Osteoblast (primary cell): ENCODE measurements at regions not wholly inside any gene's neighbourhood (a gene's known extent, or its start where the extent isn't known, plus 50 kb on each side); places are given as distances from the start of the nearest gene placed in this dataset.

ENCODE experiments used
- DNase-seq: peaks from one replicate; pipeline ENCODE4 v3.0.0; 2011; ENCODE audit warnings: low spot score, mixed read lengths; ENCODE audit not compliant: insufficient read length; ENCODE audit errors: missing footprints
- H2AFZ ChIP-seq: 2 replicates; pipeline ENCODE4 v1.6.0; 2011; ENCODE audit warnings: mild to moderate bottlenecking, low read length
- H3K27ac ChIP-seq: 2 replicates; pipeline ENCODE4 v1.5.1; 2011; ENCODE audit warnings: mild to moderate bottlenecking, low read depth, low read length, moderate library complexity
- H3K27me3 ChIP-seq: 2 replicates; pipeline ENCODE4 v1.6.0; 2012; ENCODE audit warnings: mild to moderate bottlenecking, control low read depth, inconsistent platforms, low read length, moderate library complexity; ENCODE audit not compliant: insufficient read depth
- H3K36me3 ChIP-seq: 2 replicates; pipeline ENCODE4 v1.5.1; 2011; ENCODE audit warnings: mild to moderate bottlenecking, low read length, control low read depth, moderate library complexity; ENCODE audit not compliant: insufficient read depth
- H3K4me1 ChIP-seq: 2 replicates; pipeline ENCODE4 v1.5.1; 2011; ENCODE audit warnings: mild to moderate bottlenecking, low read length, control low read depth, moderate library complexity; ENCODE audit not compliant: insufficient read depth
- H3K4me2 ChIP-seq: 2 replicates; pipeline ENCODE4 v1.6.0; 2011; ENCODE audit warnings: mild to moderate bottlenecking, low read length; ENCODE audit not compliant: insufficient read depth
- H3K4me3 ChIP-seq: fragments of 200-600 bp; sonication (generic); 3 replicates; pipeline ENCODE4 v1.5.1; 2012; ENCODE audit warnings: mild to moderate bottlenecking, low read length, inconsistent platforms; ENCODE audit not compliant: insufficient read depth
- H3K79me2 ChIP-seq: 2 replicates; pipeline ENCODE4 v1.6.0; 2012; ENCODE audit warnings: mild to moderate bottlenecking, low read length, control low read depth, inconsistent platforms; ENCODE audit not compliant: insufficient read depth
- H3K9me3 ChIP-seq: 2 replicates; pipeline ENCODE4 v1.5.1; 2011; ENCODE audit warnings: low read depth, low read length, control low read depth
- H4K20me1 ChIP-seq: 2 replicates; pipeline ENCODE4 v1.6.0; 2012; ENCODE audit warnings: mild to moderate bottlenecking, low read length, control low read depth; ENCODE audit not compliant: insufficient read depth
- TF ChIP-seq, protein P1 (sequence below): IDR thresholded peaks from 2 replicates; pipeline ENCODE4 v1.5.1; 2011; ENCODE audit warnings: mild to moderate bottlenecking, low read depth, low read length, moderate library complexity; ENCODE audit errors: extremely low read depth

- no peaks in the 10 kb centered on the region for H3K9me3 ChIP-seq
- H4K20me1 ChIP-seq, result no peaks in the 10 kb centered on the region
- no peaks in the 10 kb centered on the region for H3K4me1 ChIP-seq
- no peaks in the 10 kb centered on the region for H3K79me2 ChIP-seq
- H3K36me3 ChIP-seq, result no peaks in the 10 kb centered on the region
- no peak overlapping the region for H2AFZ ChIP-seq
- H3K27ac ChIP-seq, result no peak overlapping the region
- H3K4me3 ChIP-seq, result no peak overlapping the region
- TF ChIP-seq, protein P1, sequence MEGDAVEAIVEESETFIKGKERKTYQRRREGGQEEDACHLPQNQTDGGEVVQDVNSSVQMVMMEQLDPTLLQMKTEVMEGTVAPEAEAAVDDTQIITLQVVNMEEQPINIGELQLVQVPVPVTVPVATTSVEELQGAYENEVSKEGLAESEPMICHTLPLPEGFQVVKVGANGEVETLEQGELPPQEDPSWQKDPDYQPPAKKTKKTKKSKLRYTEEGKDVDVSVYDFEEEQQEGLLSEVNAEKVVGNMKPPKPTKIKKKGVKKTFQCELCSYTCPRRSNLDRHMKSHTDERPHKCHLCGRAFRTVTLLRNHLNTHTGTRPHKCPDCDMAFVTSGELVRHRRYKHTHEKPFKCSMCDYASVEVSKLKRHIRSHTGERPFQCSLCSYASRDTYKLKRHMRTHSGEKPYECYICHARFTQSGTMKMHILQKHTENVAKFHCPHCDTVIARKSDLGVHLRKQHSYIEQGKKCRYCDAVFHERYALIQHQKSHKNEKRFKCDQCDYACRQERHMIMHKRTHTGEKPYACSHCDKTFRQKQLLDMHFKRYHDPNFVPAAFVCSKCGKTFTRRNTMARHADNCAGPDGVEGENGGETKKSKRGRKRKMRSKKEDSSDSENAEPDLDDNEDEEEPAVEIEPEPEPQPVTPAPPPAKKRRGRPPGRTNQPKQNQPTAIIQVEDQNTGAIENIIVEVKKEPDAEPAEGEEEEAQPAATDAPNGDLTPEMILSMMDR, result no peak
- no peaks in the 10 kb centered on the region for H3K27me3 ChIP-seq
- H3K4me2 ChIP-seq, result no peak overlapping the region
- DNase-seq, result no peak
Observed at GRCh38 chr6:8785223-8785622, 349.9 kb upstream of the SLC35B3 start.

DNA sequence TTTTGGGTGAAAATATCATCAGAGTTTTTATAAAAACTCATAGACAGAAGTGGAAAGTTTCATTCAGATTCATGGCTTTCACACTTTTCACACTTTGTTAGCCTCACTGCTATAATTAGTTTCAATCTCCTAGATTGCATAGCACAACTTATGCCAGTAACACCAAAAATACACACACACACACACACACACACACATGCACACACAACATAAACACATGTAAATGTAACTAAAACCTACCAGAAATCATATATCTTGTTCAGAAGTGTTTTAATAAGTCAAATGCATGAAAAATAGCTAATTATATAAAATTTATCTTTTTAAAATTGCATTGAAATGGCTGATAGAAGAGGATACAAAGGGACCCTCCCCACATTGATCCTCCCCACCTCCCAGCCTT is 347.8 kb upstream of the SLC35B3 start:
- H4K20me1 ChIP-seq, result no peaks in the 10 kb centered on the region
- H3K4me1 ChIP-seq, result no peaks in the 10 kb centered on the region
- no peak overlapping the region for H3K4me2 ChIP-seq
- no peaks in the 10 kb centered on the region for H3K27me3 ChIP-seq
- no peaks in the 10 kb centered on the region for H3K79me2 ChIP-seq
- no peak overlapping the region for H3K27ac ChIP-seq
- DNase-seq, result no peak
- no peaks in the 10 kb centered on the region for H3K36me3 ChIP-seq
- H3K9me3 ChIP-seq, result no peaks in the 10 kb centered on the region
- TF ChIP-seq, protein P1, result no peak
- H3K4me3 ChIP-seq, result no peak overlapping the region
- no peak overlapping the region for H2AFZ ChIP-seq

GRCh38 chr6:8780653-8781052 is 345.3 kb upstream of the SLC35B3 start:
- H3K27me3 ChIP-seq, result no peaks in the 10 kb centered on the region
- H3K4me2 ChIP-seq, result no peak overlapping the region
- H3K4me3 ChIP-seq, result no peak overlapping the region
- no peaks in the 10 kb centered on the region for H3K79me2 ChIP-seq
- no peak overlapping the region for H3K27ac ChIP-seq
- no peaks in the 10 kb centered on the region for H3K4me1 ChIP-seq
- DNase-seq, result no peak
- no peaks in the 10 kb centered on the region for H3K36me3 ChIP-seq
- TF ChIP-seq, protein P1, result no peak
- no peaks in the 10 kb centered on the region for H4K20me1 ChIP-seq
- H2AFZ ChIP-seq, result no peak overlapping the region
- H3K9me3 ChIP-seq, result no peaks in the 10 kb centered on the region

GRCh38 chr6:8764733-8765132 is 329.4 kb upstream of the SLC35B3 start:
- H3K4me2 ChIP-seq, result no peak overlapping the region
- TF ChIP-seq, protein P1, result no peak
- H3K27ac ChIP-seq, result no peak overlapping the region
- H4K20me1 ChIP-seq, result no peaks in the 10 kb centered on the region
- H2AFZ ChIP-seq, result no peak overlapping the region
- H3K27me3 ChIP-seq, result no peaks in the 10 kb centered on the region
- no peaks in the 10 kb centered on the region for H3K9me3 ChIP-seq
- no peaks in the 10 kb centered on the region for H3K4me1 ChIP-seq
- H3K4me3 ChIP-seq, result no peak overlapping the region
- DNase-seq, result no peak
- no peaks in the 10 kb centered on the region for H3K79me2 ChIP-seq
- no peaks in the 10 kb centered on the region for H3K36me3 ChIP-seq
